GM19372 (cell line): ENCODE measurements at regions not wholly inside any gene's neighbourhood (a gene's known extent, or its start where the extent isn't known, plus 50 kb on each side); places are given as distances from the start of the nearest gene placed in this dataset.
"Not testable (repeated sequence)": the region's sequence is repeated elsewhere in the genome, so short reads cannot be mapped to it uniquely, and the experiment has no call there.

Source experiments
- ATAC-seq: cut with Tn5 transposase; IDR thresholded peaks from one replicate; pipeline ENCODE4 v1.9.1; 2021; ENCODE audit warnings: mild to moderate bottlenecking, low read depth, moderate library complexity; ENCODE audit not compliant: unreplicated experiment

GRCh38 chr14:83101846-83102245, 1568.2 kb upstream of the SEL1L start:
- ATAC-seq = no peak

- no peak for ATAC-seq
Observed at GRCh38 chr14:83118029-83118428, 1584.4 kb upstream of the SEL1L start.

- no peak for ATAC-seq
Observed at GRCh38 chr14:83120187-83120586, 1586.5 kb upstream of the SEL1L start.

GRCh38 chr14:83126076-83126475, 1592.4 kb upstream of the SEL1L start:
- ATAC-seq = no peak

GRCh38 chr14:83128783-83129182, 1595.1 kb upstream of the SEL1L start:
- ATAC-seq = no peak

GRCh38 chr14:83129496-83129895, 1595.8 kb upstream of the SEL1L start:
- no peak for ATAC-seq

GRCh38 chr14:83133981-83134645, 1600.5 kb upstream of the SEL1L start:
- no peak for ATAC-seq

GRCh38 chr14:83140756-83141155, 1607.1 kb upstream of the SEL1L start:
- ATAC-seq = no peak

- ATAC-seq = no peak
Observed at GRCh38 chr14:83147006-83147405, 1613.4 kb upstream of the SEL1L start.

- ATAC-seq = no peak
Observed at GRCh38 chr14:83151571-83151970, 1617.9 kb upstream of the SEL1L start.

- no peak for ATAC-seq
Observed at GRCh38 chr14:83153081-83153480, 1619.4 kb upstream of the SEL1L start.

GRCh38 chr14:83162361-83162929, 1628.8 kb upstream of the SEL1L start:
- ATAC-seq = no peak

- ATAC-seq = no peak
Observed at GRCh38 chr14:83163016-83163415, 1629.4 kb upstream of the SEL1L start.

- no peak for ATAC-seq
Observed at GRCh38 chr14:83164016-83164415, 1630.4 kb upstream of the SEL1L start.

- no peak for ATAC-seq
Observed at GRCh38 chr14:83164591-83164990, 1630.9 kb upstream of the SEL1L start.

- ATAC-seq = no peak
Observed at GRCh38 chr14:83170165-83170564, 1636.5 kb upstream of the SEL1L start.

GRCh38 chr14:83171761-83172160, 1638.1 kb upstream of the SEL1L start:
- no peak for ATAC-seq

- ATAC-seq = no peak
Observed at GRCh38 chr14:83172363-83172762, 1638.7 kb upstream of the SEL1L start.

- ATAC-seq = no peak
Observed at GRCh38 chr14:83173687-83174086, 1640.0 kb upstream of the SEL1L start.

GRCh38 chr14:83184531-83184930, 1650.9 kb upstream of the SEL1L start:
- ATAC-seq = no peak

GRCh38 chr14:83188311-83188710, 1654.7 kb upstream of the SEL1L start:
- not testable (repeated sequence) for ATAC-seq

GRCh38 chr14:83196236-83196635, 1662.6 kb upstream of the SEL1L start:
- ATAC-seq = no peak
